ENCODE measurements at regions not wholly inside any gene's neighbourhood (a gene's known extent, or its start where the extent isn't known, plus 50 kb on each side); places are given as distances from the start of the nearest gene placed in this dataset.

- ChIA-PET POLR2A (no interaction called here), CTCF (interaction anchor here (0.6 to 0.8 kb wide), 2 partner anchors 79 to 84 kb away, joined by 3 read pairs; no protein-coding TSS in a partner anchor)
- ATAC-seq (no peak), DNase-seq (no peak)
- Mint-ChIP-seq H3K27ac (no peak overlapping the region), H3K9me3 (ENCODE audit: low read depth) (no peaks in the 10 kb centered on the region), H3K4me1 (no peaks in the 10 kb centered on the region), H3K36me3 (ENCODE audit: low read depth) (no peaks in the 10 kb centered on the region), H3K27me3 (peaks cover 16% of the 10 kb centered on the region), H3K4me3 (no peak overlapping the region)
- intact Hi-C loops (cut with DNase I, micrococcal nuclease): no loop called here
Observed at GRCh38 chr2:176533505-176534193, 264.4 kb downstream of the MTX2 start.

- H3K9me3 Mint-ChIP-seq (ENCODE audit: low read depth): no peaks in the 10 kb centered on the region
- no peak overlapping the region for H3K27ac Mint-ChIP-seq
- POLR2A ChIA-PET: no interaction called here
- peaks cover 9% of the 10 kb centered on the region for H3K27me3 Mint-ChIP-seq
- no peak overlapping the region for H3K4me3 Mint-ChIP-seq
- CTCF ChIA-PET: interaction anchor here (0.7 to 0.8 kb wide), 3 partner anchors 80 to 324 kb away, joined by 3 read pairs; no protein-coding TSS in a partner anchor
- intact Hi-C loops (cut with DNase I, micrococcal nuclease): no loop called here
- H3K36me3 Mint-ChIP-seq (ENCODE audit: low read depth): no peaks in the 10 kb centered on the region
- no peak for DNase-seq
- ATAC-seq: no peak
- H3K4me1 Mint-ChIP-seq: no peaks in the 10 kb centered on the region
Observed at GRCh38 chr2:176534798-176535466, 265.7 kb downstream of the MTX2 start.

- DNase-seq: no peak
- intact Hi-C loops (cut with DNase I, micrococcal nuclease): no loop called here
- H3K4me3 Mint-ChIP-seq: no peak overlapping the region
- POLR2A ChIA-PET: no interaction called here
- peaks cover 8% of the 10 kb centered on the region for H3K27me3 Mint-ChIP-seq
- no peak for ATAC-seq
- no peak overlapping the region for H3K27ac Mint-ChIP-seq
- no peaks in the 10 kb centered on the region for H3K9me3 Mint-ChIP-seq (ENCODE audit: low read depth)
- no peaks in the 10 kb centered on the region for H3K4me1 Mint-ChIP-seq
- H3K36me3 Mint-ChIP-seq (ENCODE audit: low read depth): no peaks in the 10 kb centered on the region
- CTCF ChIA-PET: interaction anchor here (0.7 to 1.4 kb wide), 2 partner anchors 324 to 408 kb away, joined by 3 to 4 read pairs; no protein-coding TSS in a partner anchor
Observed at GRCh38 chr2:176535467-176536113, 266.3 kb downstream of the MTX2 start.

- no peak for ATAC-seq
- Mint-ChIP-seq H3K9me3 (ENCODE audit: low read depth) (no peaks in the 10 kb centered on the region), H3K4me3 (no peak overlapping the region), H3K36me3 (ENCODE audit: low read depth) (no peaks in the 10 kb centered on the region), H3K4me1 (no peaks in the 10 kb centered on the region), H3K27me3 (peaks cover 8% of the 10 kb centered on the region), H3K27ac (no peak overlapping the region)
- DNase-seq: no peak
- POLR2A ChIA-PET: no interaction called here
- CTCF ChIA-PET: interaction anchor here (1.4 kb wide), 1 partner anchor 409 kb away, joined by 4 read pairs; no protein-coding TSS in a partner anchor
- intact Hi-C loops (cut with DNase I, micrococcal nuclease): no loop called here
Observed at GRCh38 chr2:176536439-176537133, 267.3 kb downstream of the MTX2 start.

- intact Hi-C loops (cut with DNase I, micrococcal nuclease): no loop called here
Observed at GRCh38 chr2:176537932-176538331, 268.7 kb downstream of the MTX2 start.

GRCh38 chr2:176540995-176541394, 271.8 kb downstream of the MTX2 start:
- no peaks in the 10 kb centered on the region for H3K36me3 Mint-ChIP-seq (ENCODE audit: low read depth)
- H3K4me1 Mint-ChIP-seq: no peaks in the 10 kb centered on the region
- ATAC-seq (no peak), DNase-seq (no peak)
- intact Hi-C loops (cut with DNase I, micrococcal nuclease): no loop called here
- H3K4me3 Mint-ChIP-seq: no peak overlapping the region
- no peak overlapping the region for H3K27ac Mint-ChIP-seq
- no peaks in the 10 kb centered on the region for H3K9me3 Mint-ChIP-seq (ENCODE audit: low read depth)
- ChIA-PET CTCF (interaction anchor here (2.1 kb wide), 1 partner anchor 13 kb away, joined by 6 read pairs; no protein-coding TSS in a partner anchor), POLR2A (no interaction called here)
- H3K27me3 Mint-ChIP-seq: peaks cover 10% of the 10 kb centered on the region

More at GRCh38 chr2:176537932-176538331, 268.7 kb downstream of the MTX2 start:
- H3K27me3 Mint-ChIP-seq: peaks cover 12% of the 10 kb centered on the region
- H3K36me3 Mint-ChIP-seq (ENCODE audit: low read depth): no peaks in the 10 kb centered on the region
- ChIA-PET CTCF (no interaction called here), POLR2A (no interaction called here)
- no peak for DNase-seq
- H3K4me1 Mint-ChIP-seq: no peaks in the 10 kb centered on the region
- ATAC-seq: no peak
- H3K27ac Mint-ChIP-seq: no peak overlapping the region
- no peaks in the 10 kb centered on the region for H3K9me3 Mint-ChIP-seq (ENCODE audit: low read depth)
- H3K4me3 Mint-ChIP-seq: no peak overlapping the region

GRCh38 chr2:176542476-176542875, 273.2 kb downstream of the MTX2 start:
- intact Hi-C loops (cut with DNase I, micrococcal nuclease): no loop called here
- CTCF ChIA-PET: no interaction called here
- ATAC-seq: no peak
- POLR2A ChIA-PET: no interaction called here
- DNase-seq: no peak
- H3K4me3 Mint-ChIP-seq: no peak overlapping the region
- H3K4me1 Mint-ChIP-seq: no peaks in the 10 kb centered on the region
- no peaks in the 10 kb centered on the region for H3K9me3 Mint-ChIP-seq (ENCODE audit: low read depth)
- H3K27me3 Mint-ChIP-seq: peaks cover 18% of the 10 kb centered on the region
- H3K36me3 Mint-ChIP-seq (ENCODE audit: low read depth): no peaks in the 10 kb centered on the region
- no peak overlapping the region for H3K27ac Mint-ChIP-seq

- POLR2A ChIA-PET: no interaction called here
- Mint-ChIP-seq H3K27ac (no peak overlapping the region), H3K4me1 (no peaks in the 10 kb centered on the region), H3K27me3 (peaks cover 22% of the 10 kb centered on the region), H3K9me3 (ENCODE audit: low read depth) (no peaks in the 10 kb centered on the region), H3K36me3 (ENCODE audit: low read depth) (no peaks in the 10 kb centered on the region), H3K4me3 (no peak overlapping the region)
- intact Hi-C loops (cut with DNase I, micrococcal nuclease): no loop called here
- ATAC-seq (no peak), DNase-seq (no peak)
- CTCF ChIA-PET: interaction anchor here (0.8 to 2.1 kb wide), 2 partner anchors 10 to 93 kb away, joined by 3 to 7 read pairs; no protein-coding TSS in a partner anchor
Observed at GRCh38 chr2:176544557-176544956, 275.3 kb downstream of the MTX2 start.

- ATAC-seq: no peak
- Mint-ChIP-seq H3K9me3 (ENCODE audit: low read depth) (no peaks in the 10 kb centered on the region), H3K27ac (no peak overlapping the region), H3K4me3 (no peak overlapping the region), H3K4me1 (no peaks in the 10 kb centered on the region), H3K36me3 (ENCODE audit: low read depth) (no peaks in the 10 kb centered on the region), H3K27me3 (peaks cover 22% of the 10 kb centered on the region)
- POLR2A ChIA-PET: no interaction called here
- CTCF ChIA-PET: interaction anchor here (0.8 to 2.1 kb wide), 3 partner anchors 9 to 92 kb away, joined by 3 to 7 read pairs (median 4); no protein-coding TSS in a partner anchor
- no peak for DNase-seq
- intact Hi-C loops (cut with DNase I, micrococcal nuclease): no loop called here
Observed at GRCh38 chr2:176544991-176545956, 276.0 kb downstream of the MTX2 start.

GRCh38 chr2:176546550-176546949, 277.3 kb downstream of the MTX2 start:
- H3K4me3 Mint-ChIP-seq: no peak overlapping the region
- intact Hi-C loops (cut with DNase I, micrococcal nuclease): no loop called here

More at GRCh38 chr2:176546550-176546949, 277.3 kb downstream of the MTX2 start:
- Mint-ChIP-seq H3K4me1 (no peaks in the 10 kb centered on the region), H3K9me3 (ENCODE audit: low read depth) (no peaks in the 10 kb centered on the region), H3K36me3 (ENCODE audit: low read depth) (no peaks in the 10 kb centered on the region), H3K27me3 (peaks cover 23% of the 10 kb centered on the region), H3K27ac (no peak overlapping the region)
- CTCF ChIA-PET: no interaction called here
- POLR2A ChIA-PET: no interaction called here
- ATAC-seq (no peak), DNase-seq (no peak)

Measured in activated CD4-positive, alpha-beta T cell treated with anti-CD3 and anti-CD28 coated beads for 36 hours (primary cell).